ENCODE measurements at regions not wholly inside any gene's neighbourhood (a gene's known extent, or its start where the extent isn't known, plus 50 kb on each side); places are given as distances from the start of the nearest gene placed in this dataset.

GRCh38 chr16:79765431-79765830 is 164.9 kb upstream of the MAF start:
- TF ChIP-seq CTCF (conservative IDR thresholded peaks at IDR 0.05; ENCODE audit: low read length) (no peak), EZH2phosphoT487 (IDR thresholded peaks at IDR 0.05; ENCODE audit: borderline replicate concordance) (no peak)
